ENCODE measurements at regions not wholly inside any gene's neighbourhood (a gene's known extent, or its start where the extent isn't known, plus 50 kb on each side); places are given as distances from the start of the nearest gene placed in this dataset.
"Not testable (repeated sequence)": the region's sequence is repeated elsewhere in the genome, so short reads cannot be mapped to it uniquely, and the experiment has no call there.

GRCh38 chr4:184902550-184902949 is 76.8 kb upstream of the ACSL1 start:
- DNase-seq = no peak
- ATAC-seq = no peak
- intact Hi-C loops (cut with DNase I, micrococcal nuclease) = no loop called here

DNA sequence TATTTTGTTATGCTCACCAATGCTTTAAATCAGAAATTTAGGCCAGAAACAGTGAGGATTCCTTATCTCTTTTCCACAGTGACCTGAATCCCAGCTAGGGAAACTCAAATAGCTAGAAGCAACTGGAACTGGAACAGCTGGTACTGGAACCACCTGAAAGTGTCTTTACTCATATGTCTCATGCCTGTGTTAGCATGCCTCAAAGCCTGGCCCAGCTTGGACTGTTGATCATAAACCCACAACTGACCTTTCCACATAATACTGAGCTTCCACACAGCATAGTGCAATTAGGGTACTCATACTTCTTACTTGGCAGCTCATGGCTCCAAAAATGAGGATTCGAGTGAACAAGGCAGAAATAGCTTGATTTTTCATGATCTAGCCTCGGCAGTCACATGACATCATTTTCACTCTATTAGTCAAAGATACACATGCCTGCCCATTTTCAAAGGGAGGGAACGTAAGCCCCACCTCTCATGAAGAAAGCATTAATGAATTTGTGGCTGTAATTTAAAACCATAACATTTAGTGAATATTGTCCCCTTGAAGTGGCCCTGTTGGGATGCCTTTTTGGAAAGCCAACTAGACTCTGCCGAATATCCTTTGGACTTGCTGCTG is 80.8 kb upstream of the ACSL1 start:
- DNase-seq (no peak), ATAC-seq (no peak)
- intact Hi-C loops (cut with DNase I, micrococcal nuclease) = no loop called here

DNA sequence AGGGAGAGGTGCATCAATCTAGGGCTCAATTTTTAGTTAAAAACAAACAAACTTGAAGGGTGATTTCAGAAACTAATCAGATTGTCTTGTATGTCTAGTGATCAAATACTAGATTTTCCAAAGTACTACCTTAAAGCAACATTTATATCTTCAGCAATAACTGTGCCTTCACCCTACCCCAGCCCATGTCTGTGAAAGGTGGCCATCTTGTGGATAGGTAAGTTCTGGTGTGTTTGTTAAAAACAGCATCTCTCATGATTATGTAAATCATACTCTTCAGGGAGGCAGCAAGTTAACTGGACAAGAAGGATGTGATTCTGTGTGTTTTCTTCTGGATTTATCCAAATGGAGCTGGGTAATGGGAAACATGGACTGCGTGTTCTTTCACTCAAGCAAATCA is 81.4 kb upstream of the ACSL1 start:
- intact Hi-C loops (cut with DNase I, micrococcal nuclease) = no loop called here
- DNase-seq = no peak
- ATAC-seq = no peak

DNA sequence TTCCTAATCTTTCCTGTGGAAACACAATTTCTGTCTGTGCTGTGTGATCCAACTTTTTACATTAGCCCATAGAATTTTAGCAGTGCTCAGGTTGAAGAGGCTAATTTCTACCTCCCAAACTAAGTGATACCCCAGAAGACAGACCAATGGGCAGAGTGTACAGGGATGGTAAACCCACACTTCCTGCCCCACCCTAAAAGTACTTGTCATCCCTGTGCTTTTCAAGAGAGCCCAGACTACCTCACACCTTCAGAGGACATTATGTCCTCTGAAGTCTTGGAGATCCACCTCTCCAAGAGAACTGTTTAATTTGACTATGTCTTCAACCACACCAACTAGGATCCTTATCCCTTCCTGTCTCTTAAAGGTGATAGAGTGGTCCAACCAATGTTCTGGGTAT is 82.0 kb upstream of the ACSL1 start:
- DNase-seq (no peak), ATAC-seq (no peak)
- intact Hi-C loops (cut with DNase I, micrococcal nuclease) = no loop called here

DNA sequence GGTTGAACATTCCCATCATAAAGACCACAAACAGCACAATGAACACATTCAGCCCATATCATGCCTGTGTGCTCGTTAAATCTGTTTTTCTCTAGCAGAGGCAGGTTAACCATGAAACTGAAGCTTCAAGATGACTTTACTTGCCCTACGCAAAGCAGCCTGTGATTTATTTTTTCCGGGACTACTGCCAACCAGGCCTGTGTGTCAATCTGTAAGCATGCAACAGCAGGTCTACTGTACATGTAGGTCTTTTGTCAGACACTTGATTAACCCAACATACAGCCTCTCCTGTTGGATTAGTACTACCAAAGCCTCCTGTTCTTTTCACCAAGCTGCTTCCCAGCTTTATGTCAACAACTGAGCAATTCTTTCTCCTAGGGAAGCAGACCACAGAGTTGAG is 85.5 kb upstream of the ACSL1 start:
- ATAC-seq (no peak), DNase-seq (no peak)
- intact Hi-C loops (cut with DNase I, micrococcal nuclease) = no loop called here

GRCh38 chr4:184913356-184914143 is 87.8 kb upstream of the ACSL1 start:
- intact Hi-C loops (cut with DNase I, micrococcal nuclease) = no loop called here
- ATAC-seq (peak; percentile 84), DNase-seq (no peak)

- intact Hi-C loops (cut with DNase I, micrococcal nuclease); ATAC-seq; DNase-seq: not testable (repeated sequence)
Observed at GRCh38 chr4:184918799-184919198, 93.0 kb upstream of the ACSL1 start.

DNA sequence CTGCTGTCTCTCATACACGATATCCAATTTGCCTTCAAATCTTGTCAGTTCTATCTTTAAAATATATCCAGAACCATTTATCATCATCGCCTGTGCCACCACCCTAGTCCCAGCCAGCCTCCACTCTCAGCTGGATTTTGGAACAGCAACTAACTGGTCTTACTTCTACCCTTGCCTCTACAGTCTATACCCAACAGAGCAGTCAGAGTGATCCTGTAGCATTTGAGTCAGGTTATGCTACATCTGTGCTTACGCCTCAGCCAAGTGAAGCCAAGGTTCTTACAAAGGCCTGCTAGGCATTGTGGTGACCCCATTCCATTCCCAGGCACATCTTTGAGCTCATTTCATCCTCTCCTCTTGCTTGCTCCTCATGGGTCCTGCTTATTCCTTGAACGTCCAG is 95.7 kb upstream of the ACSL1 start:
- ATAC-seq (no peak), DNase-seq (no peak)
- intact Hi-C loops (cut with DNase I, micrococcal nuclease) = no loop called here

GRCh38 chr4:184922301-184922700 is 96.0 kb upstream of the HELT start:
- ATAC-seq (no peak), DNase-seq (no peak)
- intact Hi-C loops (cut with DNase I, micrococcal nuclease) = no loop called here

DNA sequence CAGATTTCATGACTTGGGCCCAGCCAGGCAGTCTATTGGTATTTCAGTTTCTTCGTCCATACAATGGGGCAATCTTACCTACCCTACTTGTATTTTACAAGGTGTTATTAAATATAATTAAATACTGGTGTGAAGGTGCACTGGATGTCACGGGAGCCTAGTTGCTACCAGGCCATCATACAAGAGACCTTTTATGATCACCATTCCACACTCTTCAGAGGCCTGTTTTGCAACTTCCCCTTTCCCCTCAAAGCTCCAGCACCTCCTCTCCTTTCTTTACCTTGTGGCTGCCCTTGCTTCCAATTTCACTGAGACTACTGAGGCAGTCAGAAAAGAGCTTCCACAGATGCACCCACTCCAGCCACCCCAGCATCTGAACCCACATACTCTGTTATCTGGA is 93.8 kb upstream of the HELT start:
- DNase-seq = no peak

DNA sequence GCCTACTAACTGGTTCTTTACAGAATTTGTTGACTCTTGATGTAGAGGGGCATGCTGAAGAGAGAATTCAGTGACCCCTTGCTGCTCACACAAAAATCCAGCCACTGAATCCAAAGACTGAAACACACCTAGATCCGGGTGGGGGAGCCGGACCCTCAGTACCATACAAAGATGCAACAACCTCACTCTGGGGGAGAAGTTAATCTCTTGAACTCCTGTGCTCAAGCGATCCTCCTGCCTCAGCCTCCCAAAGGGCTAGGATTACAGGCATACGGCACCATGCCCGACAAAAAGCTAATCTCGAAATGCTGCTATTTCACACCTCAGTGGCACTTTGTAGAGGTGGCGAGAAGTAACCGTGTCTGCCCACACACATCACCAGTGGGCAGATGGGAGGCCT is 88.8 kb upstream of the HELT start:
- ATAC-seq (no peak), DNase-seq (no peak)
- intact Hi-C loops (cut with DNase I, micrococcal nuclease) = no loop called here

More for the DNA sequence above, 93.8 kb upstream of the HELT start:
- ATAC-seq = peak; percentile 53
- intact Hi-C loops (cut with DNase I, micrococcal nuclease) = no loop called here

GRCh38 chr4:184930026-184930425 is 88.3 kb upstream of the HELT start:
- intact Hi-C loops (cut with DNase I, micrococcal nuclease) = no loop called here
- ATAC-seq (no peak), DNase-seq (no peak)

DNA sequence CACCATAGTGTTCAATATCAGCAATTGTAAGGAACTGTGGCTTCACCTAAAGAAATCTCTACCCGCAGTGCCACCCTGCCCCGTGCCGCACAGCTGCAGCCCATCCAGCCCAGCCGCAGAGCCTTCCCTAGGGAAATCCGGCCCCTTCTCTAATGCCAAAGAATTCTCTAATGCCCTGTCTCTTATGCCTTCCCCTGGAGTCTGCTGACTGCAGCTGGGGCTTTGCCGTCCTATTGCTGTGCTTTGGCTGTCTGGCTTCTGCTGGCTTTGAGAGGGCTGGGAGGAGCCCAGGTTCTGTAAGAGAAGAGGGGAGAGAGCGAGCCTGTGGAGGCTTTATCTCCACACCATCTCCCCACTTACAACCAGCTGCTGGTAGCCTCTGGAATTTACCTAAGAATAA is 85.9 kb upstream of the HELT start:
- intact Hi-C loops (cut with DNase I, micrococcal nuclease) = no loop called here
- DNase-seq (no peak), ATAC-seq (no peak)

DNA sequence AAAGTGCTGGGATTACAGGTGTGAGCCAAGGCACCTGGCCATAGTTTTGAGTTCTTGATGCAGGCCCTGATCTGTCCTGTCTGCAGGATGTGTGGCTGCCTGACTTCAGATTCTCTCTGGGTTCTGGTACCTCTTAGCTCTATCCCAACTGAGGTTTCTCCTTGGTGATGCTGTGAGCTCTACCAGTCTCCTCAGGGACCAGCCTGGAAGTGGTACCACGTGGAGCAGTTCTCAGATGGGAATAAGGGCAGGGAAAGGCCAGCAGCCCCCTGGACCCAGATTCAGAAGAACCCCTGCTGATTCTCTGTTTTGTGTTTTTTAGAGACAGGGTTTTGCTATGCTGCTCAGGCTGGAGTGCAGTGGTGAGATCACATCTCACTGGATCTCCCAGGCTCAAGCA is 85.0 kb upstream of the HELT start:
- intact Hi-C loops (cut with DNase I, micrococcal nuclease) = no loop called here
- ATAC-seq (no peak), DNase-seq (no peak)

DNA sequence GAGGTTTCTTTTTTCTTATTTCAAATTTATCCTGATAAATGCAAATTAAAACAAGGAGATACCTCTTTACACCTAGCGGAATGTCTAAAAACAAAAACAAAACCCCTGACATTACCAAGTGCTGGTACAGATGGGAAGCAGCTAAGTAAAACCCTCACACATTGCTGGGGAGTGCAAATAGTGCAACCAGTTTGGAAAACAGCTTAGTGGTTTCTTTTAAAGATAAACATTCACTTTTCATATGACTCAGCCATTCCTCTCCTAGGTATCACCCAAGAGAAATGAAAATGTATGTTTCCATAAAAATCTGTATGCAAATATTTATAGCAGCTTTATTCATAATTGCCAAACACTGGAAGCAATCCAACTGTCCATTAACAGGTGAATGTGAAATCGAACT is 84.1 kb upstream of the HELT start:
- ATAC-seq = no peak
- intact Hi-C loops (cut with DNase I, micrococcal nuclease) = no loop called here
- DNase-seq = no peak

DNA sequence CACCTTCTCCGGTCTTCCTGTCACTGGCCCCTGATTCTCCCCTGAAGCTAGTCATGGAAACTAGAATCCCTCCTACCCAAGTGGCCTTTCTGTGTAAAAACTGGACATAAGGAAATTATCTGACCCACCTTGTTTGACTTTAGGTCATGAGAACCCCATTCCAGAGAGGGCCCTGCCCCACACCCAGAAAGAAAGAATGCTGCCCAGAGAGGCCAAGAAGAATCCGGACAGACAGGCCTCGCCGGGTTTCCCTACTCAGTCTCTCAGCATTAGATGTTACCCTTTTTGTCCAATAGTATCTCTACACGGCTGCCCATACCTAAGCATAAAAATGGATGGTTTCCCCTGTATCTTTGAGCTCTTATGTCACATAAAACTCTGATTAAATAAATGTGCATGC is 83.3 kb upstream of the HELT start:
- no peak for DNase-seq
- no peak for ATAC-seq
- intact Hi-C loops (cut with DNase I, micrococcal nuclease) = no loop called here

DNA sequence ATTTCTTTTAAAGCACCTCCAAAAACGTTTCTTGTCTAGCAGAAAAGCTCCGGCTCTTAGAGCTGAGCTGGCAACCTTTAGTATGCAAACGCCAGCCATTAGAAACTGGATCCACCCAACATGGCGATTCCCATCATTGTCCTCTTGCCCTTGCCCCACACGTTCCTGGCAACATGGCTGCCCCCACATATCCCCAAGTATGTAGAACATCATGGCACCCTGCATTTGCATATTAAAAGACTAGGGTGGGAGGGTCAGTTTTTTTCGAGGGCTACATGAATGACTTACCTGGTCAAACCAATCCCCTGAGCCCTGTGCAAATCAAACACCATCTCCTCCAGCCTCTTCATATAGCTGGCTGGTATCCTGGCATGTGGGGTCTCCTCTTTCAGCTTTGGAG is 82.2 kb upstream of the HELT start:
- intact Hi-C loops (cut with DNase I, micrococcal nuclease) = no loop called here
- ATAC-seq = no peak
- DNase-seq = no peak

- ATAC-seq (peak; percentile 76), DNase-seq (no peak)
- intact Hi-C loops (cut with DNase I, micrococcal nuclease) = no loop called here
Observed at GRCh38 chr4:184937030-184937710, 81.1 kb upstream of the HELT start.

DNA sequence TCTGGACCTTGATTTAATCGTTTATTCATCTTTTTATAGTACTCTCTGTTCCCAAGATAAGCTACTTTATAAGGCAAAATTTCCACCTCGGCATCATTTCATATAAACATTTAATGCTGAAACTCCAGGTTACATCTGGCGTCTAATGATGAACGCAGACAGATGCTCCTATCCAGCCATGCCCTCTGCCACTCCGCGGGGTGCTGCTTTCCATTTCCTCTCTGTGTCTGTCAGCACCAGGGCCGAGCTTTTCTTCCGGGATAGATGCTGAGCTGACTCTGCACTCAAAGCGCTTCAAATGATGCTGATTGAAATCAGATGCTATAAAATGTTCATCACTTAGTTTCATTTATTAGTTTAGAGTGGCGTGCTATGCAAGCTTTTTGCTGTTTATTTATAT is 80.5 kb upstream of the HELT start:
- ATAC-seq (peak; percentile 75), DNase-seq (peak; percentile 34 to 35)
- intact Hi-C loops (cut with DNase I, micrococcal nuclease) = no loop called here

DNA sequence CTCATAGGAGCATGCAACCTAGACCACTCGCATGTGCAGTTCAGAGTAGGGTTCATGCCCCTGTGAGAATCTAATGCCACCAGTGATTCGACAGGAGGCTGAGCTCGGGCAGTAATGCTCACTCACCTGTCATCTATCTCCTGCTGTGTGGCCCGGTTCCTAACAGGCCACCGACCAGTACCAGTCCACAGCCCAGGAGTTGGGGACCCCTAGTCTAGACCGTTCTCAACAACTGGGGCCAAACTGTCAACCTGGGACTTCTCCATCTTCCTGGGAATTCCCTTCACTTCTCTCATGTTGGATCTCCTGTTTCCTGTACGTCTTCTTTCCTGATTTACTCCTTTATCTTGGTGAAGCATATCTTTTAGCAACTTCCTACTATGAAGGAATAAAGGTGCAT is 79.4 kb upstream of the HELT start:
- no peak for ATAC-seq
- intact Hi-C loops (cut with DNase I, micrococcal nuclease) = no loop called here
- no peak for DNase-seq
